ENCODE measurements at regions not wholly inside any gene's neighbourhood (a gene's known extent, or its start where the extent isn't known, plus 50 kb on each side); places are given as distances from the start of the nearest gene placed in this dataset.
A peak's percentile ranks its signal among the peaks of the same experiment; 100 is the strongest.
"Not testable (repeated sequence)": the region's sequence is repeated elsewhere in the genome, so short reads cannot be mapped to it uniquely, and the experiment has no call there.

DNA sequence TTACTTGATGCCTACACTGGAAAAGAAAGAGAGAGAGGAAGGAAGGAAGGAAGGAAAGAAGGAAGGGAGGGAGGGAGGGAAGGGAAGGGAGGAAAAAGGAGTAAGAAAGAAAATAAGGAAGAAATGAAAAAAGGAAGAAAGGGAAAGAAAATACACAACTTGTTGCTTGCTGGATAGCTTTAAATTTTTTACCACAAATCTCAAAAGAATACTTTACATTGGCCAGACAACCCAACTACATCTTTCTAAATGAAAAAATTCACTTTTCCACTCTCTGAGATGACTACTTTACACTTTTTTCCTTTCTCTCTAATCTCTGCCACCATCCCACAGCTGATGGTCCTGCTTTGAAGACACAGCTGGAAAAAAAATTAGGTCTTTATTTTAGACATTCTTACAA is 228.9 kb upstream of the FAM78B start:
- no peak for DNase-seq

DNA sequence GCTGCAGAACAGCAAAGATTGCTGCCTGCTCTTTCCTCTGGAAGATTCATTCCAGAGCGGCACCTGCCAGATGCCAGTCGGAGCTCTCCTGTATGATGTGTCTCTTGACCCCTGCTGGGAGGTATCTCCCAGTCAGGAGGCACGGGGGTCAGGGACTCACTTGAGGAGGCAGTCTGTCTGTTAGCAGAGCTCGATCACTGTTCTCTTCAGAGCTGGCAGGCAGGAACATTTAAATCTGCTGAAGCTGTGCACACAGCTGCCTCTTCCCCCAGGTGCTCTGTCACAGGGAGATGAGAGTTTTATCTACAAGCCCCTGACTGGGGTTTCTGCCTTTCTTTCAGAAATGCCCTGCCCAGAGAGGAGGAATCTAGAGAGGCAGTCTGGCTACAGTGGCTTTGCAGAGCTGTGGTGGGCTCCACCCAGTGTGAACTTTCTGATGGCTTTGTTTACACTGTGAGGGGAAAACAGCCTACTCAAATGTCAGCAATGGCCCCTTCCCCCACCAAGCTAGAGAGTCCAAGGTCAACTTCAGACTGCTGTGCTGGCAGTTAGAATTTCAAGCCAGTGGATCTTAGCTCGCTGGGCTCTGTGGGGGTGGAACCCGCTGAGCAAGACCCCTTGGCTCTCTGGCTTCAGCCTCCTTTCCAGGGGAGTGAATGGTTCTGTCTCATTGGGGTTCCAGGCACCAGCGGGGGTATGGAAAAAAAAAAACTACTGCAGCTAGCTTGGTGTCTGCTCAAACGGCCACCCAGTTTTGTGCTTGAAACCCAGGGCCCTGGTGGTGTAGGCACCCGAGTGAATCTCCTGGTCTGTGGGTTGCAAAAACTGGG is 242.7 kb upstream of the FAM78B start:
- not testable (repeated sequence) for DNase-seq

DNA sequence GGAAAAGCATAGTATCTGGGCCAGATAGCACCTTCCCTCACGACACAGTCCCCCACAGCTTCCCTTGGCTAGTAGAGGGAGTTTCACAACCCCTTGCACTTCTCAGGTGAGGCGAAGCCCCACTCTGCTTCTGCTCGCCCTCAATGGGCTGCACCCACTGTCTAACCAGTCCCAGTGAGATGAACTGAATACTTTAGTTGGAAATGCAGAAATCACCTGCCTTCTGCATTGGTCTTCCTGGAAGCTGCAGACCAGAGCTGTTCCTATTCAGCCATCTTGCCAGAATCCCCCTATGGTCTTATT is 243.2 kb upstream of the FAM78B start:
- no peak for DNase-seq

DNA sequence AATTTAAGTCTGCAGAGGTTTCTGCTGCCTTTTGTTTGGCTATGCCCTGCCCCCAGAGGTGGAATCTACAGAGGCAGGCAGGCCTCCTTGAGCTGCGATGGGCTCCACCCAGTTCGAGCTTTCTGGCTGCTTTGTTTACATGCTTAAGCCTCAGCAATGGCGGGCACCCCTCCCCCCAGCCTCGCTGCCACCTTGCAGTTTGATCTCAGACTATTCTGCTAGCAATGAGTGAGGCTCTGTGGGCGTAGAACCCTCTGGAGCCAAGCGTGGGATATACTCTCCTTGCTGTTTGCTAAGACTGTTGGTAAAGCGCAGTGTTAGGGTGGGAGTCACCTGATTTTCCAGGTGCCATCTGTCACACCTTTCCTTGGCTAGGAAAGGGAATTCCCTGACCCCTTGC is 250.0 kb upstream of the FAM78B start:
- not testable (repeated sequence) for DNase-seq

DNA sequence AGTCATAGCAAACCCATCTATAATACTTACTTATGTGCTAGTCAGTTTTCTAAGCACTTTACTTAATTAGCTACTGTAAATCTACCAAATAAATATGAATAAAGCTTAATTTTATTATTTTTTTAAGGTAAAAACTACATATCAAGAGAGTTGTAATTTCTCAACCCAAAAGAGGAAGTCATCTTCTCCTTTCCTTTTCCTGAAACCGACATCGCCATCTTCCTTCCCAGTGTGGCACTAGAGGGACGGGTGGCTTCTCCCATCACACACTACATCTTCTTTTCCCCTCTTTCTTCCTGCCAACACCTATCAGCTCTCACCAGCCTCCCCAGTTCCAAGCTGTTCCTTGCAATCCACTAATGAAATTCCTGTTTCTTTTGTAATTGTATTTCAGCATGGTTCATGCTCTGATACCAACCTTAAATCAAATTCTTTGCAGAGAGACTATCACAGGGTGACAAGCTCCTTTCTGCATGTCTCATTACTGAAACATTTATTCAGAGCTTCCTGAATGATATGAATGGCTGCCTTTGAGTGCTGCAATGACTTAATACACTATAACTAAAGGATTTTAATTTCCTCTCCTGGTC is 251.6 kb upstream of the FAM78B start:
- no peak for DNase-seq

DNA sequence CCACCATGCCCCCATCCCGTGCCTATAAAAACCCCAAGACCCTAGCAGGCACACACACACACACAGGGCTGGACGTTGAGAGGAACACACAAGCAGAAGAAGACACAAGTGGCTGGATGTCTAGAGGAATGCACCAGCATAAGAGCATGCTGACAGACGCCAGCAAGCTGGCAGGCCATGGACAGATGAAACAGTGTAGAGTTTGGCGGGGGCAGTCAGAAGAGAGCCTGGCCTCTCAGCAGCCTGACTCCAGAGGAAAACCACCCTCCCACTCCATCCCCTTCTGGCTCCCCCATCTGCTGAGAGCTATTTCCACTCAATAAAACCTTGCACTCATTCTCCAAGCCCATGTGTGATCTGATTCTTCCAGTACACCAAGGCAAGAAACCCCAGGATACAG is 255.8 kb upstream of the FAM78B start:
- not testable (repeated sequence) for DNase-seq

DNA sequence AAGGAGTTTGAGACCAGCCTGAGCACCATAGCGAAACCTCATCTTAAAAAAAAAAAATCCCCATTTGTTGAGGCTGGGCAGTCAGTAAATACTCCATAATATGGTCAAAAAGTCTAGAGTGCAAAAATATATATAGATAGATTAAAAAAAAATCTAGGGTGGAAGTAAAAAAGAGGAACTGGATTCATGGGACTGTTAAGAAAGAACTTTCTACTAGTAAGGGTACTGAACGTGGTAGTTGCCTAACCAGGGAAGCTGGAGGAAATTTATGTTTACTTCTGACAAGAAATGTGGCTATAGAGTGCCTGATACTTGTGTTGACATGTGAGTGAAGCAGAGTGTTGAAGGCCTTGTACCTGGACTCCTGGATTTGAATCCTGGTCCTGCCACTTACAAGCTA is 265.9 kb upstream of the FAM78B start:
- no peak for DNase-seq

DNA sequence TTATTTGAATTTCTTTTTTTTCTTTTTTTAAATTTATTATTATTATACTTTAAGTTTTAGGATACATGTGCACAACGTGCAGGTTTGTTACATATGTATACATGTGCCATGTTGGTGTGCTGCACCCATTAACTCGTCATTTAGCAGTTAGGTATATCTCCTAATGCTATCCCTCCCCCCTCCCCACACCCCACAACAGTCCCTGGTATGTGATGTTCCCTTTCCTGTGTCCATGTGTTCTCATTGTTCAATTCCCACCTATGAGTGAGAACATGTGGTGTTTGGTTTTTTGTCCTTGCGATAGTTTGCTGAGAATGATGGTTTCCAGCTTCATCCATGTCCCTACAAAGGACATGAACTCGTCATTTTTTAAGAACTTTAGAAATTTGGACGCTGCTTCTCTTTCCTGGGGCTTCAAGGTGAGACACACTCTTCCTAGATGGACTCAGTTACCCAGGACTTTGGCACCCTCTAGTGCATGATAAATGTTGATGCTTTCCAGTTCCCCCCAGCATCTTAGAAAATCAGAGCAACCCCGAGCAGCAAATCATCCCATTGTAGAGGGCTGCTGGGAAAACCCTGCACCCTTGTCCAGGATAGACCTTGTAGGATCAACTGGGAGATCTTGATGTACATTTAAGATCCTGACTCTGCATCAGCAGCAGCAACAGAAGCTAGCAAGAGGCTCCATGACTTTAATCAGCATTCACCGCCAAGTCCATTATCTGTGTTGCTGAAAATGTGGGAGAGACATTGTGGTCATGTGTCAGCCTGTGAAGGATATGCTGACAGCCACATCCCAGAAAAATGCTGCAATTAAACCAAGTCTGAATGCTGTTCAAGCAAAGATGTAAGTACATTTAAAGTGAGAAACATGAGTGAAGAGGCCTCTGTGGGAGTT is 266.9 kb upstream of the FAM78B start:
- not testable (repeated sequence) for DNase-seq

DNA sequence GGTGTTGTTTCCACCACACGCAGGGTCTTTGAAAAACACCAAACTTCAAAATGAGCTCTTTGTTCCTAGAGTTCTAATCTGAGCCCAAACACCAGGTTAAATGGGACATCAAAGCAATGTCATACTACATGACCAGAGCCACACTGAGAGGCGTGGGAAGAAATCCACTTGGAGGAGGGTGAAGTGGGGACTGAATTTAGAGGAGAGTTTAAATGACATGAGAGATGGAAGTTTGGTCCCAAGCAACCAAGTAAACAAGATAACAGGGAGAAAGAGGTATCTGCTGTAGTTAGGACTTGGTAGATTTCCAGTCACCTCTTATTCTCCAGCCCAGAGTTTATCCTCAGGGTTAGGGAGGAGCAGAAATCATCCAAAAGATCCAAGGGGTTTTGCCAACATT is 290.9 kb upstream of the FAM78B start:
- DNase-seq, result no peak

DNA sequence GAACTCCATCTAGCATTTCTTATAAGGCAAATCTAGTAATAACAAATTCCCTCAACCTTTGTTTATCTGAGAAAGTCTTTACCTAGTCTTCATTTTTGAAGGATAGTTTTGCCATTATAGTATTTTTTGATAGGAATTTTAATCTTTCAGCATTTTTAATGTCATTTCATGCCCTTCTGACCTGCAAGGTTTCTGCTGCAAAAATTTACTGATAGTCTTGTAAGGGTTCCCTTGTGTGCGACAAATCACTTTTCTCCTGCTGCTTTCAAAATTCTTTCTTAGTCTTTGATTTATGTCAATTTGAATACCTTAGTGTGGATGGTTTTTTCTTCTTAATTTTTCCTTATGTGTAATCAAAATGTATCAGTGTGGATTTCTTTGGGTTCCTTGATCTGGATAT is 297.5 kb upstream of the FAM78B start:
- DNase-seq, result no peak

DNA sequence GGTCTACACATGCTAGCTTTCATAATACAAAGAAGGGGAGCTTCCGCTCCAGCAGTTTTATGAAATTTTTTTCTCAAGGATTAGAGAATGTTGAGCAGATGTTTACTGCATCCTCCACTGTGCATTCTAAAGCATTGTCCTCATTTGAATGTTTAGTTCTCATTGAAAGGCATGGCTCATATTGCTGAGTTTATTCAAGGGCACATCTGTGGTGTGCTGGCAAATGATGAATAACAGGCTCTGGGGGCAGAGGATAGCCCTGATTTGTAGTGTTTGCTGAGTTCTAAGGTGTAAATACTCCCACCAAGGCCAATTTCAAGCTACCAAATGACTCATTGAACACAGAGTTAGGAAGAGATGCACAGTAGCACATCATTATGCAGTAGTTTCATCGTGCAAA is 303.2 kb upstream of the FAM78B start:
- DNase-seq, result no peak

DNA sequence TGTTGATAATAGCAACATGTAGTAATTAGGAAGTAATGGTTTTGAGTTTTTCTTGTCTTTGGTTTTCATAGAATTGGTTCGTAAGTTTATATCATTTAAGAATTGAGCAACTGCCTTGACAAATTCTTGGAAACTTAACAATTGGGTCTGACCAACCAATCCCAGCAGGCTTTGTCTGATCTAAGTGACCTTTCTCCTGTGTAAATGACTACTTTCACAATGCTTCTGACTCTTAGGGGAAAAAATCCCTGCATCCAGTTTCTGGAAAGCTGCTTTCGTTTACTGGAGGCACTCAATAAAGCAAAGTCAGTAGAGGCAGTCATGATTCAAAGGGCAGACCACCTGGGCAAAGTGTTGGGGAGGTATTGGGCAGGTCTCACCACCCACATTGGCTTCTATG is 303.6 kb upstream of the FAM78B start:
- no peak for DNase-seq

DNA sequence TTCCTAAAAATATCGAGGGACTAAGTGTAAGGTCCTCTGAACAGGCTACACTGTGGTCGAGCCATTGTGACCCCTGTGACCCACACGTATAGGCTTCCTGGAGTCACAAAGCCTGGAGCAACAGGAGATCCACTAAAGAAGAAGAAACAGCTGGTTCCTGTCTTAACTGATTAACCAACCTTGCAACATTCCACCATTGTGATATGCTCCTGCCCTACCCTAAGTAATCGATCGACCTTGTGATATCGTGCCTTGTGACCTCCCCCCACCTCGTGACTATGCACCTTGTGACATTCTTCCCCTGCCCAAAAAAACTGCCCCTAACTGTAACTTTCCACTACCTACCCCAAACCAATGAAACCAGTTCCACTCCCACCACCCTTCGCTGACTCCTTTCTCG is 304.6 kb upstream of the FAM78B start:
- DNase-seq, result no peak

DNA sequence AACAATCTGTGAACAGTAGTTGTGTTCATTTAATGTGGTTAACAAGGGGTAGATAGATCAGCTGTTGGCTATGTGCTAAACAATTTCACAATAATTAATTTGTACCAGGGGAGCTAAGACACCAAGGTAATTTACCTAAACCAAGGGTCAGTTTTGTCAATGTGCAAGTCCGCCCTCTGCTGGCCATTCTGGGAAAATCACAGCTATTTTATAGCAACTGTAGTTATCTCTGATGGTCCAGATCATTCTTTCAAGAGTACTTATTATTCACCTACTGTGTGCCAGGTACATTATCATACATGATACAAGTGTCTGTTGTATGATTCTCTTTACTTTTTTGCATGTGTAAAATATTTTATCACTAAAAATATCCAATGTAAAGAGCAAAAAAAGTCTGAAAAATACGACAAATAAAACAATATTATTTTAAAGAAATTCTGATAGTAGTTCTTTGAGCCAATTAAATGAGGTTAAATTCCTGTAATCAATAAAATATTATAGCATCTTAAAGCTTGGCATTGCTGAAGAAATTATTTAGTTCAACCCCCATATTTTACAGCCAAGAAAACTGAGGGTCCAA is 312.3 kb upstream of the FAM78B start:
- peak; percentile 19 for DNase-seq

DNA sequence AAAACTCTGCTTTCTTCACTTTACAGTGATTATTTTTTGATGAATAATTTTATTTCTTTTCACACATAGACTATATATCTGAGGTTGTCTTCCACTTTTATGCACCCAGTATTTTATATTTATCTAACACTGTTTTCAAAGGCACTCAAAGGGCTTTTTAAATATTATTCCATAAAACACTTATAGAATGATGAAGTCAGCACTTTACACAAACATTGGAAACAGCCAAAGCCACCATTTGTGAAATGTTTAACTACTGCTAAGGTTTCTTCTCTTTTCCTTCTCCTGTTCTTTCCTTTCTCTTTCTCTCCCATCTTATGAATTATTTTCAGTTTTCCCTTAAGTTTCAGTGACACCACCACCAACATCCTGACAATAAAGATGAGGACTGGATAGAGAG is 317.7 kb upstream of the FAM78B start:
- no peak for DNase-seq

DNA sequence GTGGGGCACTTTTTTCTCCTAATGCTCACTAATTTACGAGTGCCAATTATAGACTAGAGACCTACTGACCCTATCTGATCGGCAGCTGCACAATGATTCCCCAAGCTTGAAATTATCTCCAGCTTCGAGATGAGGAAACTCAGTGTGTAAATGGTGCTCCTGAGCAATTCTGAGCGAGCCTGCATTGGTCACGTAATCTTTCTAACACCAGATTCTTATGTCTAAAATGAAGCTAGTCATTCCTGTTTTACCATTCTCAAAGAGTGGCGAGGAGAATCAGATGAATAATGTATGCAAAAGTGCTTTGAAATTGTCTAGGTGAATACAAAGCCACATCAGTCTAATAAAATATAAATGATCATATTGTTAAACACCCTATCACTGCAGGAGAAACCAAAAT is 318.1 kb upstream of the FAM78B start:
- no peak for DNase-seq

DNA sequence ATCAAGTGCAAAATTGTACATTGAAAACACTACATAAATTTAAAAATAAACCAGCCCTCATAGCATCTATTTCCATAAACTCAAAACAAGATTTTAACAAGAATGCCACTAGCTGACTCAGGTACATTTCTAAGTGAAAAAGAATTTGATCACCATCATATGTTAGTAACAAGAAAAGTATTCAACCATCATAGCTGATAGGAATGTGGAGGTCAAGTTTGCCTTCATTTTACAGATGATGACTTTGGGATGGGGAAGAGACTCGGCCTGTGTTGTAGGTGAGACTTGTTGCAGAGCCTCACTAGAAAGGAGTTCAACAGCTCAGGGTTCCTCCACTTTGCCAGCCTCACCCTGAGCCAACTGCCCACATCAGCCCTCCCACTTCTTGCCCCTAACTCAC is 318.8 kb upstream of the FAM78B start:
- DNase-seq, result no peak

DNA sequence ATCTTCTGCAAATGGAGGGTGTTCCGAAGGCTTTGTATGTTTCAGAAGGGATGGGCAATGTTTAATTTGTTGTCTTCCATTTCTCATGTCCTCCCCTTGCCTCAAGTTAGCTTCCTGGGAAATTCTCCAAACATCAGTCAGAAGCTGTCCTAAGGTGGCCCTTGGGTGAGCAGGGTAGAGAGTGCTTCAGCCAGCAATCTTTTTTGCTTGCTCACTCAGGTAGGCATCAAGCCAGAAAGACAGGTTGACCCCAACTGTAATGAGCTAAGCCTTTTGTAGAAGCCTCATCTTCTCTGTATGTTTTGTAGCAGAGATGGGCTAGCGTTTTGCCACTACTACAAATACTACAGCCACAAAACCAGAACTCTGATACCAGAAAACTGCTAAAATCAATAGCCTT is 321.5 kb upstream of the FAM78B start:
- no peak for DNase-seq

DNA sequence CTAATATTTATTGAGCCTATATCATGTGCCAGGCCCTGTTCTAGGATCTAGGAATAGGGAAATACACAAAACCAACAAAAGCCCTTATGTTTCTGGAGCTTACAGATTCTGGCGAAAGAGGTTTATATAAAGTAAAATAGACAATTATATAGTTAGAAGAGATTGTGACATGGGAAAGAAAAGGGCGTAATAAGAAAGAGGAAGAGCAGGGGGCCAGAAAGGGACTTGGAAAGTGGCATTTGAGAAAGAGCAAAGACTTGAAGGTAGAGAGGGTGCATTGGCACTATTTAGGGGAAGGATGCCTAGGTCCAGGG is 322.5 kb upstream of the FAM78B start:
- no peak for DNase-seq

DNA sequence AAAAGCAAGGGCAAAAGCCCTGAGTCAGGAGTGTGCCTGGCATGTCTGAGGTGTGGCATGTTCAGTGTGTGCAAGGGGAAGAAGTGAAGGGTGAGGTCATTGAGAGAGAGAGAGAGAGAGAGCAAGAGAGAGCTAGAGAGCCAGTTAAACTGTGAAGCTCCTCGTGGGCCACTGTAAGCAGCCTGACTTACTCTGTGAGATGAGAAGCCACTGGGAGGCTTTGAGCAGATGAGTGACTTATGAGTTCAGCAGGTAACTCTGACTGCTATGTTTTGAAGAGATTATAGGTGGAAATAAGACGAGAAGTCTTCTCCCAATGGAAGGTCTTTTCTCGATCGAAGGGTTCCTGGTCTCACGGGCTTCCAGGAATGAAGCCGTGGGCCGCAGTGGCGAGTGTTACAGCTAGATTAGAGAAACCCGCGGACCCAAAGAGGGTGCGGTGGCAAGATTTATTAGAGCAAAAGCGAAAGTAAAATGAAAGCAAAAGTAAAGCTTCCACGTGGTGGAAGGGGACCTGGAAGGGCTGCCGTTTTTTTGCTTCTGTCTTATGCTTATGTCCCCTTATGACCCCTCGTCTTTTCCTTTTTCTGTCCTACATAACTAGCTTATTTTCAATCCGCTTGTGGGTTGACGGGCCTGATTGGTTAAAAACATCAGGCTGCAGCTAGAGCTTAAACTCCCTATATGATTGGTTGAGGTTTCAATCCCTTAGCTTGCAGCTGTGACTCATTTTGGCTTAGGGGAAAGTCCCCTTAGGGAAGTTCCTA is 323.1 kb upstream of the FAM78B start:
- peak; percentile 81 for DNase-seq

DNA sequence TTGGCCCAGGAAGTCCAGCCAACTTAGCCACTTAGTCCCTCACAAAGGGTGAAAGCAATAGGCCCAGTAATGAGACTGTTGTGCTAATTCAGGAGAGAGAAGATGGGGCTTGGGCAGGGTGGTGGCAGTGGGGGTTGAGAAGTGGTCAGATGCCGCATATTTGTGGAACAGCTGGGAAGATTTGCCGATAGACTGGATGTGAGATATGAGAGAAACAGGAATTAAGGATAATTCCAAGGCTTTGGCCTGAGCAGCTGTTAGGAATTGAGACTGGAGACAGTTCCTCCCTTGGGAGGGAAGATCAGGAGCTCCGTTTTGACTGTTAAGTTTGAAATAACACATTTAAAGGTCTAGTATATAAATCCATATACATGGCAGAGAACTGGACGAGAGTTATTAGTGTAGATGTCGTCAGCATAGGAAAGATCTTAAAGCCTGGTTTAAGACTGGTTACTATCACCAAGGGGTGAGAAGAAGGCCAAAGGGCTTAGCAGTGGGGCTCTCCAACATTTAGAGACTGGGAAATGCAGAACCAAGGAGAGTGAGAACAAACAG is 323.7 kb upstream of the FAM78B start:
- DNase-seq, result no peak

DNA sequence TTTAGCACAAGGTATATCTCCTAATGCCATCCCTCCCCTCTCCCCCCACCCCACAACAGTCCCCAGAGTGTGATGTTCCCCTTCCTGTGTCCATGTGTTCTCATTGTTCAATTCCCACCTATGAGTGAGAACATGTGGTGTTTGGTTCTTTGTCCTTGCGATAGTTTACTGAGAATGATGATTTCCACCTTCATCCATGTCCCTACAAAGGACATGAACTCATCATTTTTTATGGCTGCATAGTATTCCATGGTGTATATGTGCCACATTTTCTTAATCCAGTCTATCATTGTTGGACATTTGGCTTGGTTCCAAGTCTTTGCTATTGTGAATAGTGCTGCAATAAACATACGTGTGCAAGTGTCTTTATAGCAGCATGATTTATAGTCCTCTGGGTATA is 327.0 kb upstream of the FAM78B start:
- not testable (repeated sequence) for DNase-seq

DNA sequence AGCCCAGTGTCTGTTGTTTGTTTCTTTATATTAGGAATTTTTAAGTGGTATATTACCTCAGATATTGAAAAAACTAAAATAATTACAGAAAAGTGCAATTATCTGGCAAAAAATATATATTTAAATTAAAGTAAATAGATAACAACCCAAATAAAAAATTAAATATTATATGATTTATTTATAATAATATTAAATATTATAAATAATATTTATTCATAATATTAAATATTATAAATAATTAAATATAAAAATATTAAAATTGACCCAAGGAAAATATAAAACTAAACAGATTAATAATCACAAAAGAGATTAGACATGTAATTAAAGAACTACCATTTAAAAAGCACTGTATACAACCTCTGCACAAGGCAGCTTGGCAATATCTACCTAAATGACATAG is 331.9 kb upstream of the POGK start:
- no peak for DNase-seq
